ENCODE measurements at regions not wholly inside any gene's neighbourhood (a gene's known extent, or its start where the extent isn't known, plus 50 kb on each side); places are given as distances from the start of the nearest gene placed in this dataset.

DNA sequence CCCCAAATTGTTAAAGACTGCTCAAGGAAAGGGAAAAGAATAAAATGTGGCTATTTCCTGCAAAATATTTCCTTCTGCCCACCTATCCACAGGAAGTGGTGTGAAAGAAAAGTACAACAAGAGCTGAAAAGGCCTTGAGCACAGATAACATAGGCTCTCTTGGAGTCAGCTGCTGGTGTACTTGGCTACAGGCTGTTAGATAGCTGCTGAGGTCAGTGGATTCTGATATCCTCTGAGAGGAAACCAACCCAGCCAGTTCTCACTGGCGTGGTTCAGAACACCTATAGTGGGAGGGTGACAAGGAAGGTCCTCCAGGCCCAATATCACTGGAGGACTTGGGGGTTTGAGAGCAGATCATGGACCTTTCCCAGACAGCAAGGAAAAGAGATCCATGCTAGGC lies 124.4 kb upstream of the GAP43 start:
- Histone ChIP-seq H3K4me2 (ENCODE audit: low read depth, low read length, poor library complexity, severe bottlenecking) (no peak overlapping the region), H3K9me2 (replicated peaks; ENCODE audit: insufficient read depth, low read length) (no peaks in the 10 kb centered on the region), H2AFZ (ENCODE audit: low read depth, low read length, severe bottlenecking) (no peak overlapping the region), H3F3A (ENCODE audit: insufficient read depth) (no peaks in the 10 kb centered on the region), H4K20me1 (ENCODE audit: low read depth, low read length) (no peaks in the 10 kb centered on the region), H3K9me3 (ENCODE audit: insufficient read depth, low read length) (no peaks in the 10 kb centered on the region), H3K27ac (ENCODE audit: low read depth, low read length) (no peak overlapping the region), H3K79me2 (ENCODE audit: insufficient read depth, low read length) (no peaks in the 10 kb centered on the region), H3K27me3 (ENCODE audit: low read length) (no peaks in the 10 kb centered on the region), H3K4me3 (ENCODE audit: insufficient read depth, low read length, poor library complexity, severe bottlenecking) (no peak overlapping the region), H3K36me3 (ENCODE audit: low read length) (no peaks in the 10 kb centered on the region), H3K9ac (ENCODE audit: low read length) (no peak overlapping the region)
- TF ChIP-seq EZH2phosphoT487 (conservative IDR thresholded peaks at IDR 0.05; ENCODE audit: low read length), result no peak
- TF ChIP-seq CTCF (IDR thresholded peaks at IDR 0.05; ENCODE audit: insufficient read depth, low read length, poor library complexity, severe bottlenecking), result no peak

- Histone ChIP-seq H4K20me1 (ENCODE audit: low read depth, low read length) (no peaks in the 10 kb centered on the region), H3K4me2 (ENCODE audit: low read depth, low read length, poor library complexity, severe bottlenecking) (no peak overlapping the region), H3K9ac (ENCODE audit: low read length) (no peak overlapping the region)
These were observed 123.6 kb upstream of the GAP43 start for GRCh38 chr3:115499666-115500065.

DNA sequence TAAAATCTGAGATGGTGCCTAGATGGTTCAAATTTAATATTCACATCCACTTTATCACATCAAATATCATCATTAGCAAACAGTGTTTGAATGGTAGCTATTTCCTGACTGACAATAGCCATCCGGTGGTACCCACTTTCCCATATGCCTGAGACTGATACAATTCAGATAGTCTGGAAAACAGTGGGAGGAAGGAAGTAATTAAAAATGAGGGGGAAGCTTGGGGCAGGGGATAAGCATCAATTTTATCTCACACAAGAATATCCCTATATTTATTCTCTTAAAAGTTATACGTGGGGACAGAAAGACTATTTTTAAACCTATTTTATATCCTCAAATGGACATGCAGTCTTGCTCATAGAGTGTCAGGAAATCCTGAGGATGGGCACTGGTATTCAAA lies 122.5 kb upstream of the GAP43 start:
- H3F3A ChIP-seq (ENCODE audit: insufficient read depth), result no peaks in the 10 kb centered on the region
- no peak overlapping the region for H3K4me3 ChIP-seq (ENCODE audit: insufficient read depth, low read length, poor library complexity, severe bottlenecking)
- H3K27ac ChIP-seq (ENCODE audit: low read depth, low read length), result no peak overlapping the region
- no peak overlapping the region for H3K4me2 ChIP-seq (ENCODE audit: low read depth, low read length, poor library complexity, severe bottlenecking)
- no peak overlapping the region for H2AFZ ChIP-seq (ENCODE audit: low read depth, low read length, severe bottlenecking)
- TF ChIP-seq EZH2phosphoT487 (conservative IDR thresholded peaks at IDR 0.05; ENCODE audit: low read length), result no peak
- TF ChIP-seq CTCF (IDR thresholded peaks at IDR 0.05; ENCODE audit: insufficient read depth, low read length, poor library complexity, severe bottlenecking), result no peak
- H3K36me3 ChIP-seq (ENCODE audit: low read length), result no peaks in the 10 kb centered on the region
- no peaks in the 10 kb centered on the region for H3K79me2 ChIP-seq (ENCODE audit: insufficient read depth, low read length)
- no peak overlapping the region for H3K9ac ChIP-seq (ENCODE audit: low read length)
- no peaks in the 10 kb centered on the region for H4K20me1 ChIP-seq (ENCODE audit: low read depth, low read length)
- H3K27me3 ChIP-seq (ENCODE audit: low read length), result no peaks in the 10 kb centered on the region
- H3K9me2 ChIP-seq (replicated peaks; ENCODE audit: insufficient read depth, low read length), result no peaks in the 10 kb centered on the region
- no peaks in the 10 kb centered on the region for H3K9me3 ChIP-seq (ENCODE audit: insufficient read depth, low read length)

More at GRCh38 chr3:115499666-115500065, 123.6 kb upstream of the GAP43 start:
- H3K4me3 ChIP-seq (ENCODE audit: insufficient read depth, low read length, poor library complexity, severe bottlenecking), result no peak overlapping the region
- no peaks in the 10 kb centered on the region for H3K27me3 ChIP-seq (ENCODE audit: low read length)
- no peak overlapping the region for H2AFZ ChIP-seq (ENCODE audit: low read depth, low read length, severe bottlenecking)
- H3F3A ChIP-seq (ENCODE audit: insufficient read depth), result no peaks in the 10 kb centered on the region
- no peak overlapping the region for H3K27ac ChIP-seq (ENCODE audit: low read depth, low read length)
- TF ChIP-seq CTCF (IDR thresholded peaks at IDR 0.05; ENCODE audit: insufficient read depth, low read length, poor library complexity, severe bottlenecking), result no peak
- TF ChIP-seq EZH2phosphoT487 (conservative IDR thresholded peaks at IDR 0.05; ENCODE audit: low read length), result no peak
- no peaks in the 10 kb centered on the region for H3K79me2 ChIP-seq (ENCODE audit: insufficient read depth, low read length)
- no peaks in the 10 kb centered on the region for H3K36me3 ChIP-seq (ENCODE audit: low read length)
- no peaks in the 10 kb centered on the region for H3K9me3 ChIP-seq (ENCODE audit: insufficient read depth, low read length)
- no peaks in the 10 kb centered on the region for H3K9me2 ChIP-seq (replicated peaks; ENCODE audit: insufficient read depth, low read length)

Data from SU-DHL-6 (cell line).